DOHH2 (cell line): ENCODE measurements at regions not wholly inside any gene's neighbourhood (a gene's known extent, or its start where the extent isn't known, plus 50 kb on each side); places are given as distances from the start of the nearest gene placed in this dataset.

Experiments used
- CTCF ChIP-seq: fragments of 200-600 bp; sonication (generic); IDR thresholded peaks from one replicate; pipeline ENCODE4 v1.5.1; 2014; ENCODE audit warnings: antibody characterized with exemption, mild to moderate bottlenecking, low read depth, low read length; ENCODE audit not compliant: poor library complexity, severe bottlenecking
- EZH2phosphoT487 ChIP-seq: fragments of 200-600 bp; sonication (generic); IDR thresholded peaks from 2 replicates; pipeline ENCODE4 v1.6.1; 2017; ENCODE audit warnings: borderline replicate concordance, mild to moderate bottlenecking, antibody characterized with exemption, low read length, moderate library complexity, mixed read lengths

GRCh38 chr5:161134083-161134482 is 282.1 kb upstream of the ATP10B start:
- TF ChIP-seq CTCF (no peak), EZH2phosphoT487 (no peak)
